ENCODE measurements at regions not wholly inside any gene's neighbourhood (a gene's known extent, or its start where the extent isn't known, plus 50 kb on each side); places are given as distances from the start of the nearest gene placed in this dataset.

GRCh38 chr2:167689444-167689843, 558.0 kb downstream of the STK39 start:
- ChIA-PET POLR2A (ENCODE audit: low non-redundant PET) (no interaction called here), CTCF (no interaction called here)
- no peak for DNase-seq (ENCODE audit: low spot score)
- TF ChIP-seq CTCF (conservative IDR thresholded peaks at IDR 0.05; ENCODE audit: low read depth) = no peak
- no peak overlapping the region for H3K27ac ChIP-seq

GRCh38 chr2:167686691-167687090, 560.7 kb downstream of the STK39 start:
- DNase-seq (ENCODE audit: low spot score) = no peak
- no peak overlapping the region for H3K27ac ChIP-seq
- no peak for TF ChIP-seq CTCF (conservative IDR thresholded peaks at IDR 0.05; ENCODE audit: low read depth)
- CTCF ChIA-PET = no interaction called here
- POLR2A ChIA-PET (ENCODE audit: low non-redundant PET) = no interaction called here

- POLR2A ChIA-PET (ENCODE audit: low non-redundant PET) = no interaction called here
- CTCF ChIA-PET = no interaction called here
- no peak overlapping the region for H3K27ac ChIP-seq
- DNase-seq (ENCODE audit: low spot score) = no peak
- no peak for TF ChIP-seq CTCF (conservative IDR thresholded peaks at IDR 0.05; ENCODE audit: low read depth)
Observed at GRCh38 chr2:167681234-167682015, 566.0 kb downstream of the STK39 start.

- ChIA-PET POLR2A (ENCODE audit: low non-redundant PET) (no interaction called here), CTCF (no interaction called here)
- TF ChIP-seq CTCF (conservative IDR thresholded peaks at IDR 0.05; ENCODE audit: low read depth) = no peak
- H3K27ac ChIP-seq = no peak overlapping the region
- no peak for DNase-seq (ENCODE audit: low spot score)
Observed at GRCh38 chr2:167678158-167678557, 569.2 kb downstream of the STK39 start.

- CTCF ChIA-PET = no interaction called here
- DNase-seq (ENCODE audit: low spot score) = no peak
- H3K27ac ChIP-seq = no peak overlapping the region
- TF ChIP-seq CTCF (conservative IDR thresholded peaks at IDR 0.05; ENCODE audit: low read depth) = no peak
- POLR2A ChIA-PET (ENCODE audit: low non-redundant PET) = no interaction called here
Observed at GRCh38 chr2:167675906-167676305, 571.5 kb downstream of the STK39 start.

- no peak for DNase-seq (ENCODE audit: low spot score)
- H3K27ac ChIP-seq = no peak overlapping the region
- ChIA-PET POLR2A (ENCODE audit: low non-redundant PET) (no interaction called here), CTCF (no interaction called here)
- TF ChIP-seq CTCF (conservative IDR thresholded peaks at IDR 0.05; ENCODE audit: low read depth) = no peak
Observed at GRCh38 chr2:167670588-167670987, 576.8 kb downstream of the STK39 start.
